Stimulated activated CD4-positive, alpha-beta T cell treated with anti-CD3 and anti-CD28 coated beads, TNF-alpha, amount 100 ng/mL, for 24 hours (primary cell): ENCODE measurements at regions not wholly inside any gene's neighbourhood (a gene's known extent, or its start where the extent isn't known, plus 50 kb on each side); places are given as distances from the start of the nearest gene placed in this dataset.
A peak's percentile ranks its signal among the peaks of the same experiment; 100 is the strongest.
"Not testable (repeated sequence)": the region's sequence is repeated elsewhere in the genome, so short reads cannot be mapped to it uniquely, and the experiment has no call there.

Source experiments
- DNase-seq, 3 experiments: peaks; one replicate each; pipeline ENCODE4 v3.0.0-alpha.2; 2020; ENCODE audit warnings: low read depth in 3 of 3

DNA sequence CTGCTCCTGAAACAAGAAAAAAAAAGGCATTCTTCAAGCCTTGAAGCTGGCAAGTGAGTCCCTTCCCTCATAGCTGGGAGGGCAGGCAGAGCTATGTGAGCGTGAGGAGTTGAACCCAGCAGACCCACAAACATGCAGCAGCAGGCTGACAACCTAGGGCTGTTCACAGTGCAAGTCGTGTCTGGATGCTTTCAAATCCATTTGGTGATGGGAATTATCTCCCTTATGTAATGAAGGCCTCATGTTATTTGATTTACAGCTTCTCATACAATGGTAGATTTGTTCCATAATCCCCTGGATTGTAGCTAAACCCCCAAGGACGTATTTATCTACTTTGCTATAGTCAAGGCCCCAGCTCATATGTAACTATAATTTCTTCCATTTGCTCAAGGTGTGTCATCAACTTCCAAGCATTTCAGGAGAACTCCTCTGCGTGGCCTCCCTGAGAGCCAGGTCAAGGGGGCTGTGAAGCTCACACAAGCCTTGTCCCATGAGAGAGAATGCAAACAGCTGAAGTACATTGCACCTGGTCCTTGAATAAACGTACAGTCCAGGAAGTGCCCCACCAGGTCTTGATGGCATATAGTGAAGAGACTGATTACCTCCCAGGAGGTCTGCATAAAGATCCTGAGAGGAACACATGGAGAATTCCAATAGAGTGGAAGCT, 124.8 kb upstream of the SLC1A3 start:
- DNase-seq = no peak

DNA sequence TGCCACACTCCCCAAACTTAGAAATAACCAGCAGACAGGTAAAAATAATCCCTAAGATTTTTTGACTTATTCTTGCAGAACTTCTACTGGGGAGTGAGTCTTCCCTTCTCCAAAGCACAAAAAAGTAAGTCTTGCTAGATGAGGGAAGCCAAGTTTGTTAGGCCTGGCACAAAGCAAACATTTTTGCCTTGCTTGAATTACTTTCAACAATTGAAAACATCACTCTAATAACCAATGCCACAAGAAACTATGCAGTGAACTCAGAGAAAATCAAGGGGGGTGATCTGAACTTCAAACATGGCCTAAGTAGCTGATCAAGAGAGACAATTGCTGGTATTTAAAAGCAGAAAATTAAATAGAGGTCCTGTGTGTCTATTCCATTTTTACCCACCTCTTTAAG, 123.6 kb upstream of the SLC1A3 start:
- no peak for DNase-seq

DNA sequence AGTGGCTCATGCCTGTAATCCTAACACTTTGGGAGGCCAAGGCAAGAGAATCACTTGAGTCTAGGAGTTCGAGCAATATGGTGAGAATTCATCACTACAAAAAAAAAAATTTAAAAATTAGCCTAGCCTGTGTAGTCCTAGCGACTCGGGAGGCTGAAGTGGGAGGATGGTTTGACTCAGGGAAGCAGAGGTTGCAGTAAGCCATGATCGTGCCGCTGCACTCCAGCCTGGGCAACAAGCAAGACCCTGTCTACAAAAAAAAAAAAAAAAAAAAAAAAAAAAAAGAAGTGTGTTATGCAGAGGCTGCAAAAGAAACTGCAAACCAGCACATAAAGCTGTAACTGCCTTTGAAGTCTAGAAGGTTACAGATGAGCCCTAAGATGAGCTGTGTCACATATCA, 116.9 kb upstream of the SLC1A3 start:
- DNase-seq = no peak

DNA sequence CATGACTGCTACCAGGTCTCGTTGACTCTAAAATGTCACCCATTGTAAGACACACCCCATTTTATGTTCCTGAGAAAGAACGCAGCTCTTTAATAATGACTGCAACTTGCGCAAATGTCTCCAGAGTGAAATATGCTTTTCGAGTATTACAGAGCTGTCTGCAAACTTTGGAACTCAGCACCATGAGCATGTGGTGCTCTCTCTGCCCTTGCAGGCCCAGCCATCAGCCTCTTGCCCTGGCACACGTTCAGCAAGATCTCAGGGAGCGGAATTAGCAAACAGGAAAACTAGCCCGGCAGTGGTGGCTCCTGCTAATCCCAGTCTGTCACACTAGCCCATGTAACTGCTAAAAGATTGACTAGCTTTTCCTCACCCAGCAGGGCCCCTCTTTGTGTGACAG, 114.5 kb upstream of the SLC1A3 start:
- DNase-seq = no peak

DNA sequence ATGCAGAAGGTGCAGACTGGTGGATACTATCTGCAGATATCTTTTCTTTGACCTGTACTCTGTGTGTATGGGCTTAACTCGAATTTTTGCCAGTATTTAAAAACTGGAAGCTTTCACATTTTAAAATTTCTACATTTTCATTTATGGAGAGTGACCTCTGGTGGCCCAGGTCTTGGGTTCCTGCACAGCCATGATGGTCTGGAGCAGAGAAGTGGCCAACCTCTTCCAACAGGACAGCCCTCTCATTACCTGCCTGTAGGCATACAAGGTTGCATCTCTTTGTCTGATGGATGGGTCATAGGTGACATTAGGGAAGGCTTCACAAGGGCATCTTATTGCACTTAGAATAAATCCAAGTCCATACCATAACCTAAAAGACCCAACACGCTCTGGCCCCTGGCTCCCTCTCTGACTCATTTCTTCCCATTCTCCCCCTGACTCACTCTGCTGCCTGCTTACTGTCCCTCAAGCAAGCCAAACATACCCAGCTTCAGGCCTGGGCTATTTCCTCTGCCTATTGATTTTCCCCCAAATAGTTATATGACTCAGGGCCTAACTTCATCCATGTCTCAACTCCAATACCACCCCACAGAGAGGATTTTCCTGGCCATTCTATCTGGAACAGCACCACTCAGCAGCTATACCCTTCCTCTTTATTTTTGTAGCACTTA, 113.3 kb upstream of the SLC1A3 start:
- no peak for DNase-seq

DNA sequence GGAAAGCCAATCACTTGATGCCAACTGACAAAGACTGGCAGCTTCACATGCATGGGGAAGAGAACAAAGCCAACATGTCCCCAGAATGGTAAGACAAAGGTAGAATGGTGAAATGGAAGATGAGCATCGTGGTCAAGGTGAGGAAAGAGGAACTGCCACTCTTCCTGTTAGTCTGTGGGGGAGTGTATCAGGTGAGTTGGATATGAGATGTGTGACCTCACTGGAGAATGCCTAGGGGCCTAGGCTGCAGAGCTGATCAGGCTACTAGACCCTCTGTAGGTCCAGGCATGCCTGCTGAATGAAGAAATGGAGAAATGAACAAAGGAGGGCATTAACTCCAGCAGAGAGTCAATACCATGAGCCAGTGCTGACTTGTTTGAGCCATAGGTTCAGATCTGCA, 112.4 kb upstream of the SLC1A3 start:
- no peak for DNase-seq

DNA sequence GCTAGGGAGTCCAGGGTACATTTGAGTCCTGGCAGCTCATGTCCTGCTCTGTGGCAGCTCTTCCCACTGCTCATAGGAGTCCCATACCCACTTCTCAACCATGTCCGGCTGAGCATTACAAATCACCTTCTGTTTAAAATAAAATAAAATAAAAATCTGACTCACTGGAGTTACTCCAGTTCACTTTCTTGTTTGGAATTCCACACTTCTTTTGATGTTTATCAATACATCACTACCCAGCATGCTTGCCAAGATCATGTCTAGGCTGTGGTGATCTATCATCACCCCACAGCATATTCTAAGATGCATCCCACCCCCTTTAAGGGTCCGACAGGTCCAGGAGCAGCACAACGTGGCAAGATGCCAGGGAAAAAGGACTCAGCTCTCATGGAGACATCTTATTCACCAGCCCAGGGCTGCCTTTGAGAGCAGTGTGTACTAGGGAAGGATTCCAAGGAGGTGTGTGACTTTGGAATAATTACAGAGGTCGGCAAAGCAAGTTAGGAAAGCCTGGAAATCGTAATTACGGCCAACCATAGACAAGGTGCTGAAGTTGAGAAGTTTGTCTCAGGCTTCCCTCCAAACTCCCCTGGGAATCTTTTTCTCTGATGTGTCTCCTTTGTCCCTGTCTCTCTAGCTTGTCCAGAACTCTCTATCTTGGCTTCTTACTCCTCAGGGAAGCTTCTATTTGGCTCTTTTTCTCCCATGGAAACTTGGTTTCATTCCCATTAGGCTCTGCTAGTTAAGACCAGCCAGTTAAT, 111.4 kb upstream of the SLC1A3 start:
- DNase-seq = no peak

DNA sequence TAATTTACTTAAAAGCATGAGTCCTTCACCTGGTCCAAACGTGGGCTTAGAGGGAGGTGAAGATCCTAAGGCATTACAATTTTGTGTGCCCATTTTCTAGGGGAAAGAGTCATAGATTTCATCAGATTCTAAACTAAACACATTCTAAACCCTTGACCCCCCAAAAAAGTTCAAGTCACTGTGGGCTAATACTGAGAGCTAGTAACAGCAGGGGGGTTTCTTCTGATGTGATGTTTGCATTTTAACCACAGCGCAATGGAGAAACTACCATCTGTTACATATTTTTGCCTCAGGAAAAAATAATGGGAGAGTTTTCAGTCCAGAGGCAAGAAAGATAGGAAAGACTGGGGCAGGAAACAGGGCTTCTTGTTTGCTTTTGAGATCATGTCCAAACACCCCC, 110.8 kb upstream of the SLC1A3 start:
- no peak for DNase-seq

DNA sequence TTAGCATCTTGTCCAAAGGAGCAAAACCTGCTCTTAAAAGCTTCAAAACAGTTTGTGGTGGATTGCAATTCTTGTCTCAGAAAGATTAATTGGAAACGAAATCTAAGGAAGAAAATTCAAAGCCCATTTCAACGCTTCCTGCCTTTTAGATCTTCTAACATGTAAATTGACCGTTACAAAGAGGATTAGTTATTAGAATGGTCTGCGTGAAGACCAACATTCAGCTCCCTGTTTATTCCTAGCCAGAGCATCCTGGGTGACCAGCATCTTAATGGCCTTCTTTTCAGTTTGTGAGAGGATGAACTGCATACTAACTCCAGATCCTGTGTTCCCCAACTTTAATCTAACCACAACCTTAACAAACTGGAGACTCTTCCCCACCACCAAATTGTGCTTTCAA, 109.9 kb upstream of the SLC1A3 start:
- no peak for DNase-seq

DNA sequence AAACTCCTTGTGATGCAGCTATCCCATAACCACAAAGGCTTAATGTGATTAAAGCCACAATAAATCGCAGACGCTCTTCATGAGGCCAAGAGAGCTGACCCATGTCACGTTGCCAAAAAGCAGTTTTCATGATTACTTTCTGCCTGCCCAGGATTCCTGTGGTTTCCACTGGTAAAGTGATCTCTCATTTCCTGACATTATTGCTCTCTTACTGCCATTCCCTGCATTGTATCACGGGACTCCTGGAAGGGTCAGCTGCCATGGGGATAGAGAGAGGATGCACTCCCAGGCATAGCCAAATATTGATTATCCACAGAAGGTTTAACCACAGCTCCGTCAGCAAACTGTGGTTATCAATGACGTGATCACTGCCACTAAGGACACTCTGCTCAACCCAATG, 103.8 kb upstream of the SLC1A3 start:
- no peak for DNase-seq

DNA sequence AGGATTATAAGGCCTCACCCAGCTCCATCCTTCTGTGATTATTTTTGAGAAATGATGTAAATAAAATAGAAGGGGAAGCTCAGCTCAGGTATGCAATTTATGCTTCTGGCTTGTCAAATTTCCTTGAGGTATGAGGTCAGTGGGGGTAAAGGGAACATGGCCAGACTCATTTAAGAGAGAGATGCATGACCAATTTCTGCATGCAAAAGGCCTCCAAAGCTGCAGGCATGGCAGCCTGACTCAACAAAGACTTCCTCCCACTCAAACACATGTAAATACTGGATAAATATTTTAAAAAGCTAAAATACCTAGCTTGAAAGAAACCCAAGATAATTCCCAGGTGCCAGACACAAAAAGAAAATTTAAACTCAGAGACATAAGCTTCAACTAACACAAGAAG, 101.4 kb upstream of the SLC1A3 start:
- DNase-seq = no peak

DNA sequence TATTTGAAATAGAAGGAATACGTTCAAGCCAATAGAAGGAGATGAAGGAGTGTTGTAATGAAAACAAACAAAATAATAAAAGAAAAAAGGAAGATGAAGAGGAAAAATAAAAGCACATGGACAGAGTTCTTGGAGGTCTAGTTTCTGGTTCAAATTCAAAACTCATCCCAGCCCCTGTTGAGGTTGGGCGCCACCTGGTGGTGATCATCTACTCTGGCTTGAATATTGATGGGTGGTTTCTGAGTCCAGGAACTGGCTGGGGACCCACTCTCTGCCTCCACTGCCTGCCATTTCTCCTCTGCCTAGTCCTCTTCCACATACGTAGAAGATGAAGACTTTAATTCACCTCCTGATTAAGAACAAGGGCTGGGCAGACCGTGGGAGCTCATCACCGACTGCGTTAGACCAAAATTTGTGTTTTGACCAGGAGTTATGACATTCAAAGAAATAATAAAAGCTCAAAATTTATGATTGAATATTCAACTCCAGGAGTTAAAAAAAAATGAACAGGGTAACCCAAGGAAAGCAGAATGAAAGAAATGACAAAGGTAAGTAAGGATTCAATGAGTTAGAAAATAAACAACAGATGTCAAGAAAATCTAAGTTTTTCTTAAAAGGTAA, 99.0 kb upstream of the SLC1A3 start:
- DNase-seq = peak; percentile 42 to 70 (median 43)

DNA sequence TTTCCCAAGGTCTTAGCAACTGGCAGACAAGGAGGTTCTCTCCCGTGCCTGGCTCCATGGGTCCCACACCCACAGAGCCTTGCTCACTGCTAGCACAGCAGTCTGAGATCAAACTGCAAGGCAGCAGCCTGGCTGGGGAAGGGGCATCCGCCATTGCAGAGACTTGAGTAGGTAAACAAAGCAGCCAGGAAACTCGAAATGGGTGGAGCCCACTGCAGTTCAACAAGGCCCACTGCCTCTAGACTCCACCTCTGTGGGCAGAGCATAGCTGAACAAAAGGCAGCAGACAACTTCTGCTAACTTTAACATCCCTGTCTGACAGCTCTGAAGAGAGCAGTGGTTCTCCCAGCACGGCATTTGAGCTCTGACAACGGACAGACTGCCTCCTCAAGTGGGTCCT, 98.1 kb upstream of the SLC1A3 start:
- not testable (repeated sequence) for DNase-seq

DNA sequence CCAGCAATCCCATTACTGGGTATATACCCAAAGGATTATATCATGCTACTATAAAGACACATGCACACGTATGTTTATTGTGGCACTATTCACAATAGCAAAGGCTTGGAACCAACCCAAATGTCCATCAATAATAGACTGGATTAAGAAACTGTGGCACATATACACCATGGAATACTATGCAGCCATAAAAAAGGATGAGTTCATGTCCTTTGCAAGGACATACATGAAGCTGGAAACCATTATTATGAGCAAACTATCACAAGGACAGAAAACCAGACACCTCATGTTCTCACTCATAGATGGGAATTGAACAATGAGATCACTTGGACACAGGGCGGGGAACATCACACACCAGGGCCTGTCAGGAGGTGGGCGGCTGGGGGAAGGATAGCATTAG, 92.8 kb upstream of the SLC1A3 start:
- not testable (repeated sequence) for DNase-seq

DNA sequence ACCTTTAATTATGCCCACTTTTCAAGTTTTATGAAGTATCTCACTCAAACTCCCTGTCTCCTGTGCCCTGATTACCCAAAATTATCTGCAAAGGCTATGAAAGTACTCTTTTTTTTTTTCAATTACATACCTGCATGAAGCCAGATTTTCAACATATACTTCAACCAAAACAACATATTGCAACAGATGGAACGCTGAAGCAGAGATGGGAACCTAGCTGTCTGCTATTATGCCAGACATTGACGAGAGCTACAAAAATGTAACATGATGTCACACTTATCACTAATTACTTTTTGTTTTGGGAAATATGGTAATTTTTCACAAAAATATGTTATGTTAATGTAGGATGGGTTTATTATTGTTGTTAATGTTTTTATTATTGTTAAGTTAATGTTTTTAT, 86.5 kb upstream of the SLC1A3 start:
- DNase-seq = no peak

DNA sequence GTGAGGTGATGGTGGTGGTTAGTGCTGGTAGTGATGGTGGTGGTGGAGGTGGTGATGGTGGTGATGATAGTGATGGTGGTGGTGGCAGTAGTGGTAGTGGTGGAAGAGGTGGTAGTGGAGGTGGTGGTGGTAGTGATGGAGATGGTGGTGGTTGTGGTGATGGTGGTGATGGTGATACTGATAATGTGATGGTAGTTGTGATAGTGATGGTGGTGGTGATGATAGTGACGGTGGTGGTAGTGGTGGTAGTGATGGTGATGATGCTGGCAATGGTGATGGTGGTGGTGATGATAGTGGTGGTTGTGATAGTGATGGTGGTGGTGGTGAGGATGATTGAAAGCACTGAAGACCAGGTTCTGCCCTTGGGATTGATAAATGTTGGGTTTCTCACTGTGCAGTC, 85.2 kb upstream of the SLC1A3 start:
- no peak for DNase-seq

DNA sequence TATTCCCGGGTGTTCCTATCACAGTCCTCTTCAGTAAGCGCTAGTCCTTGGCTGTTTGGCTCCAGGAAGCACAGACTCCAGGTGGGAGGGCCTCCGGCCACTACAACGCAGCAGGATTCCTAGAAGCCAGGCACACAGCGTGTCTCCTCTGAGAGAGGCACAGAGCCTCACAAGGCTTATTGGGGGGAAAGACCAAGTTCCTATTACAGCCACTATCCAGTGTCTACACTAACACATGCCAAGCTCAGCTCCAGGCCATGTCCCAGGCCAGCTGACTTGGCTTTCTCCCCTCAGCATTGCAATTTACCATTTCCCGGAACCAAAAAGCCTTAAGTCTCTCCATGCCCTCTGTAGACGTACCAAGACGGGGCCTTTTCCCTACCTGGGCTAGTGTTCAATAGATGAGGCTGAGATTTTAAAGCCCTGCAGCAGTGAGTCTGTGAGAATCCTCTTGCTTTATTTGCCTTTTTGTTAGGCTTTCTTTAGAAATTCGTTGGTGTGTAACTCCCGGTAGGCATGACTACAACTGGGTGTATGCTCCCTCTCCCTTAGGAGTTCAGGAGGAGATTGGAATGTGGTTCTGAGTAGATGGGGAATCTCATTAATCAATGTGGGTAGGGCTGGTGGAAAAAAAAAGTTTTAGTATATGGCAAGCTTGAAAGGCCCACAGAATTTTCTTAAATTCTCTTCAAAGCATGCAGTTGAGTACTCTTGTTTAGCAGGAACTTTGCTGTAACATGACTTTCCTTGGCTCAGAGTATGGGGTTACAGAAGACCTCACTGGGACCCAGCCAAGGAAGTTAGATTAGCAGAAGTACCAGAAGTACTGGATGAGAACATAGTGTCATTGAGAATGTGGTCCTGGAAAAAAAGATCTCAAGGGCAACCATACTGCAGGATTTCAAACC, 84.3 kb upstream of the SLC1A3 start:
- no peak for DNase-seq

DNA sequence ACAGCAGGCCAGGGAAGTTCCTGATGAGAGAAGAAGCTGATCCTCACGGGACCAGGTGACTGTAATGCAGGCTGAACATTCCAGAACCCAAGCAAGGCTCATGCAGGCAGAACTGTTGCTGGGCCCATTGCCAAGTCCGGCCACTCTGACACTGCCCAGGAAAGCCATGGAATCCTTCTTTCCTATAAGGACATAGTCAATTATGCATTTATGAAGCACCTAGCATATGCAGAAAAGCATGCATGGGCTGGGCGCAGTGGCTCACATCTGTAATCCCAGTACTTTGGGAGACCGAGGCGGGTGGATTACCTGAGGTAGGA, 83.7 kb upstream of the SLC1A3 start:
- no peak for DNase-seq

DNA sequence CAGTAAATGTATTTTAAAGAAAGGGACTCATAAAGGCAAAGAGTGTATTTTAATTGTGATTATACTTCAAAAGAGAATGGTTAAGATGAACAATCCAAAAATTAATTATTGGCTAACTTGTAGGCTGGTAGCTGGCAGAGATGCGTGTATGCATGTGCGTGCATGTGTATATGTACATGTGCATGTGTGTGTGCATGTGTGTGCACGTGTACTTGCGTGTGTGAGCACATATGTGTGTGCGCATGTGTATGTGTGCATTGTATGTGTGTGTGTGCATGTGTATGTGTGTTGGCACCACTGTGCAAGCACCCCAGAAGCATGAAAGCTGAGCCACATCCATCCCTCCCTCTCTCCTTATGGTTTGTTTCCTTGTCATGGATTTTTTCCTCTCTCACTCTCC, 83.0 kb upstream of the SLC1A3 start:
- no peak for DNase-seq

DNA sequence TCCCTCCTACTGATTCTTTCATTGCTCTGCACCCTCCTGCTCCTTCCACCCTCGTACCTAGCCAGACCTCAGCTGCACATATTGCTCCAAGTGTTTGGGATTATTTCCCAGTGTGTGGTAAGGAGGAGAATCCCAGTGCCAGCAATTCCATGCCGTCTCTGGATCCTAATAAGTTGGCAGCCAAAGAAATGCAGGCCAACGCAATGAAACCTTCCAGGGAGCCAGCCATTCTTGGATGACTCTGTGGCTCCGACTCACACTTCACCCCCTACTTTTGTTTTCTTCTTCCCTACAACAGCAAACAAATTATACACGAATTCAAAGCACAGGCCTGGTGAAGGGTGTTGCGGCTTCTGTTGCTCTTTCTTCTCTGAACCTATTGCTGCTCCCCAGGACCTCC, 82.5 kb upstream of the SLC1A3 start:
- no peak for DNase-seq

DNA sequence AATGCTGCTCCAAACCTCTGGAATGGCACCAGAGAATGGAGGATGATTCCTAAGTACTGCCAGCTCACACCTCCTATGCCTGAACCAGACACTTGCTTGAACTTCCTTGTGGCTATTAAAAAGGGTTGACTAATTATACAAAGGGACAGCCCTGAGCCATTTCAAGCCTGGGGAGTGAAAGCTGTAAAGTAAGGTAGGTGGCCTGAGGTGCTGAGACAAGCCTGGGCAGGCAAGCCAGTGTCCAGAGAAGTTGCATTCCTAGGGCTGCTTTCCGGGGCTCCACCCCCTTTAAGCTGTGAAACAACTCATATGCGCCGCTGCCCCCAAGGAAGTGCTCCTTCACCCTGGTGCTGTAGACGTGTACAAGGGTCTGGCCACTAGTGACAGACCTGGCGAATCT, 79.9 kb upstream of the SLC1A3 start:
- no peak for DNase-seq

DNA sequence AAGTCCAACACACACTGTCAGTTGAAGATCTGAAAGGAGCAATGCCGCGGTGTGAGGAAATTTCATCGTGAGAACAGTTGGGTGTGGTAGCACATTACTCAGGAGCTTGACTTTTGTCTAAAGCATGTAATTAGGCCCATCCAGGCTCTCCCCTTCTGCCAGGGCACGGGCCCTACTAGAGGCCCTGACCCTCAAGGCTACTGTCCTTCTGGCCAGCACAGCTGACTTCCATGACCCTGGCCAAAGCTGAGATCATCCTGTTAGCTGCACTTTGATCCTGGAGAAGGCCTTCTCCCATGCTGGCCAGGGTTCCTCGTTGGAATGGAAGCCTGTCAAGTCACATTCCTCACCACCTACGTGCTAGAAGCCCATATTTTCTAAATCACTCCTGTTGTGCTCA, 77.8 kb upstream of the SLC1A3 start:
- no peak for DNase-seq
